ENCODE measurements at regions not wholly inside any gene's neighbourhood (a gene's known extent, or its start where the extent isn't known, plus 50 kb on each side); places are given as distances from the start of the nearest gene placed in this dataset.

GRCh38 chr2:45275806-45276205 is 266.6 kb upstream of the SIX2 start:
- ATAC-seq (no peak), DNase-seq (no peak)
- H3K4me1 Mint-ChIP-seq: peaks cover 2% of the 10 kb centered on the region
- CTCF ChIA-PET: no interaction called here
- H3K27ac Mint-ChIP-seq: no peak overlapping the region
- H3K36me3 Mint-ChIP-seq: no peaks in the 10 kb centered on the region
- no peaks in the 10 kb centered on the region for H3K9me3 Mint-ChIP-seq (ENCODE audit: low read depth)
- H3K4me3 Mint-ChIP-seq: no peak overlapping the region
- peaks cover 24% of the 10 kb centered on the region for H3K27me3 Mint-ChIP-seq

GRCh38 chr2:45275242-45275805 is 266.1 kb upstream of the SIX2 start:
- no peaks in the 10 kb centered on the region for H3K9me3 Mint-ChIP-seq (ENCODE audit: low read depth)
- no peak overlapping the region for H3K27ac Mint-ChIP-seq
- H3K4me1 Mint-ChIP-seq: peaks cover 2% of the 10 kb centered on the region
- DNase-seq (no peak), ATAC-seq (no peak)
- H3K36me3 Mint-ChIP-seq: no peaks in the 10 kb centered on the region
- no peak overlapping the region for H3K4me3 Mint-ChIP-seq
- CTCF ChIA-PET: no interaction called here
- peaks cover 27% of the 10 kb centered on the region for H3K27me3 Mint-ChIP-seq

GRCh38 chr2:45274250-45274926 is 265.1 kb upstream of the SIX2 start:
- Mint-ChIP-seq H3K9me3 (ENCODE audit: low read depth) (no peaks in the 10 kb centered on the region), H3K27ac (no peak overlapping the region), H3K4me3 (no peak overlapping the region), H3K27me3 (peaks cover 32% of the 10 kb centered on the region), H3K4me1 (peaks cover 2% of the 10 kb centered on the region), H3K36me3 (no peaks in the 10 kb centered on the region)
- ATAC-seq: no peak
- CTCF ChIA-PET: no interaction called here
- DNase-seq: no peak

GRCh38 chr2:45273412-45274249 is 264.4 kb upstream of the SIX2 start:
- H3K27ac Mint-ChIP-seq: no peak overlapping the region

GRCh38 chr2:45272549-45273265 is 263.5 kb upstream of the SIX2 start:
- H3K27me3 Mint-ChIP-seq: peaks cover 29% of the 10 kb centered on the region
- H3K9me3 Mint-ChIP-seq (ENCODE audit: low read depth): no peaks in the 10 kb centered on the region
- peaks cover 6% of the 10 kb centered on the region for H3K4me1 Mint-ChIP-seq
- no peak overlapping the region for H3K4me3 Mint-ChIP-seq
- no peak for DNase-seq
- no peaks in the 10 kb centered on the region for H3K36me3 Mint-ChIP-seq
- CTCF ChIA-PET: no interaction called here
- no peak for ATAC-seq
- H3K27ac Mint-ChIP-seq: no peak overlapping the region

More at GRCh38 chr2:45273412-45274249, 264.4 kb upstream of the SIX2 start:
- CTCF ChIA-PET: no interaction called here
- no peaks in the 10 kb centered on the region for H3K9me3 Mint-ChIP-seq (ENCODE audit: low read depth)
- DNase-seq (no peak), ATAC-seq (no peak)
- peaks cover 28% of the 10 kb centered on the region for H3K27me3 Mint-ChIP-seq
- H3K36me3 Mint-ChIP-seq: no peaks in the 10 kb centered on the region
- peaks cover 6% of the 10 kb centered on the region for H3K4me1 Mint-ChIP-seq
- no peak overlapping the region for H3K4me3 Mint-ChIP-seq

GRCh38 chr2:45269149-45269793 is 260.0 kb upstream of the SIX2 start:
- Mint-ChIP-seq H3K4me3 (no peak overlapping the region), H3K27me3 (peaks cover 30% of the 10 kb centered on the region), H3K36me3 (no peaks in the 10 kb centered on the region), H3K9me3 (ENCODE audit: low read depth) (no peaks in the 10 kb centered on the region), H3K4me1 (peaks cover 6% of the 10 kb centered on the region), H3K27ac (no peak overlapping the region)
- DNase-seq (no peak), ATAC-seq (no peak)
- CTCF ChIA-PET: no interaction called here

GRCh38 chr2:45268631-45269030 is 259.4 kb upstream of the SIX2 start:
- DNase-seq: no peak
- Mint-ChIP-seq H3K27ac (no peak overlapping the region), H3K36me3 (no peaks in the 10 kb centered on the region), H3K27me3 (peaks cover 37% of the 10 kb centered on the region), H3K4me1 (peaks cover 6% of the 10 kb centered on the region), H3K4me3 (no peak overlapping the region), H3K9me3 (ENCODE audit: low read depth) (no peaks in the 10 kb centered on the region)
- ATAC-seq: no peak
- CTCF ChIA-PET: no interaction called here

- Mint-ChIP-seq H3K36me3 (no peaks in the 10 kb centered on the region), H3K9me3 (ENCODE audit: low read depth) (no peaks in the 10 kb centered on the region)
- CTCF ChIA-PET: no interaction called here
Observed at GRCh38 chr2:45267062-45267792, 258.0 kb upstream of the SIX2 start.

GRCh38 chr2:45265336-45265735 is 256.1 kb upstream of the SIX2 start:
- DNase-seq (no peak), ATAC-seq (no peak)
- H3K4me1 Mint-ChIP-seq: peaks cover 4% of the 10 kb centered on the region
- H3K36me3 Mint-ChIP-seq: no peaks in the 10 kb centered on the region
- no peak overlapping the region for H3K27ac Mint-ChIP-seq
- no peak overlapping the region for H3K4me3 Mint-ChIP-seq
- H3K9me3 Mint-ChIP-seq (ENCODE audit: low read depth): no peaks in the 10 kb centered on the region
- peaks cover 47% of the 10 kb centered on the region for H3K27me3 Mint-ChIP-seq
- CTCF ChIA-PET: no interaction called here

More at GRCh38 chr2:45267062-45267792, 258.0 kb upstream of the SIX2 start:
- ATAC-seq (no peak), DNase-seq (no peak)
- H3K4me3 Mint-ChIP-seq: no peak overlapping the region
- H3K27ac Mint-ChIP-seq: no peak overlapping the region
- peaks cover 45% of the 10 kb centered on the region for H3K27me3 Mint-ChIP-seq
- peaks cover 4% of the 10 kb centered on the region for H3K4me1 Mint-ChIP-seq

- peaks cover 4% of the 10 kb centered on the region for H3K4me1 Mint-ChIP-seq
- H3K27me3 Mint-ChIP-seq: peaks cover 42% of the 10 kb centered on the region
- H3K4me3 Mint-ChIP-seq: no peak overlapping the region
- no peak for DNase-seq
- ATAC-seq: no peak
- no peaks in the 10 kb centered on the region for H3K9me3 Mint-ChIP-seq (ENCODE audit: low read depth)
- CTCF ChIA-PET: no interaction called here
- H3K36me3 Mint-ChIP-seq: no peaks in the 10 kb centered on the region
- H3K27ac Mint-ChIP-seq: no peak overlapping the region
Observed at GRCh38 chr2:45264227-45265225, 255.3 kb upstream of the SIX2 start.

GRCh38 chr2:45263147-45263546 is 253.9 kb upstream of the SIX2 start:
- H3K27me3 Mint-ChIP-seq: peaks cover 46% of the 10 kb centered on the region
- no peak overlapping the region for H3K27ac Mint-ChIP-seq
- no peaks in the 10 kb centered on the region for H3K9me3 Mint-ChIP-seq (ENCODE audit: low read depth)
- H3K4me3 Mint-ChIP-seq: no peak overlapping the region
- CTCF ChIA-PET: no interaction called here
- H3K4me1 Mint-ChIP-seq: no peaks in the 10 kb centered on the region
- ATAC-seq (no peak), DNase-seq (no peak)
- no peaks in the 10 kb centered on the region for H3K36me3 Mint-ChIP-seq

GRCh38 chr2:45261746-45262145 is 252.5 kb upstream of the SIX2 start:
- H3K9me3 Mint-ChIP-seq (ENCODE audit: low read depth): no peaks in the 10 kb centered on the region
- no peaks in the 10 kb centered on the region for H3K4me1 Mint-ChIP-seq
- no peak overlapping the region for H3K27ac Mint-ChIP-seq
- no peak for ATAC-seq
- CTCF ChIA-PET: no interaction called here
- DNase-seq: no peak
- peaks cover 40% of the 10 kb centered on the region for H3K27me3 Mint-ChIP-seq
- no peaks in the 10 kb centered on the region for H3K36me3 Mint-ChIP-seq
- no peak overlapping the region for H3K4me3 Mint-ChIP-seq

Measured in activated CD8-positive, alpha-beta memory T cell treated with anti-CD3 and anti-CD28 coated beads, Interleukin-2, amount 10 ng/mL, durations not matched to agents 7 days and 5 days (primary cell).